ENCODE measurements at regions not wholly inside any gene's neighbourhood (a gene's known extent, or its start where the extent isn't known, plus 50 kb on each side); places are given as distances from the start of the nearest gene placed in this dataset.

DNA sequence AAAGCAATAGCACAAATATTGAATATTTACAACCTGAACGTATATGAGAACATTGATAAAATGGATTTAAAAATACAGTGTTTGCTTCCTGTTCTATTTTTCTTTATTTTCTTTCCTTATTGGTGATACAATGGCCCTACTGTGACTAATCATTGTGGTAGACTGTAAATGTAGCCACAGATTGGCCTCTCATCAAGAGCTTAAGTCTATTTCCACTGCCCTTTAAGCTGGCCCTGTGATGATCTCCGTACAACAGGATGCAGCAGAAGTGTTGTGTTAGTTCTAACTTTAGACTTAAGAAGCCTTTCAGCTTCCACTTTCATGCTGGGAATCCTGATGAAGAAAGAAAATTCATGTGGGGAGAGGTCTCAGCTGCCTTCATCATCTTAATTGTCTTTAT lies 285.6 kb upstream of the B3GALT2 start:
- TF ChIP-seq, protein P1, sequence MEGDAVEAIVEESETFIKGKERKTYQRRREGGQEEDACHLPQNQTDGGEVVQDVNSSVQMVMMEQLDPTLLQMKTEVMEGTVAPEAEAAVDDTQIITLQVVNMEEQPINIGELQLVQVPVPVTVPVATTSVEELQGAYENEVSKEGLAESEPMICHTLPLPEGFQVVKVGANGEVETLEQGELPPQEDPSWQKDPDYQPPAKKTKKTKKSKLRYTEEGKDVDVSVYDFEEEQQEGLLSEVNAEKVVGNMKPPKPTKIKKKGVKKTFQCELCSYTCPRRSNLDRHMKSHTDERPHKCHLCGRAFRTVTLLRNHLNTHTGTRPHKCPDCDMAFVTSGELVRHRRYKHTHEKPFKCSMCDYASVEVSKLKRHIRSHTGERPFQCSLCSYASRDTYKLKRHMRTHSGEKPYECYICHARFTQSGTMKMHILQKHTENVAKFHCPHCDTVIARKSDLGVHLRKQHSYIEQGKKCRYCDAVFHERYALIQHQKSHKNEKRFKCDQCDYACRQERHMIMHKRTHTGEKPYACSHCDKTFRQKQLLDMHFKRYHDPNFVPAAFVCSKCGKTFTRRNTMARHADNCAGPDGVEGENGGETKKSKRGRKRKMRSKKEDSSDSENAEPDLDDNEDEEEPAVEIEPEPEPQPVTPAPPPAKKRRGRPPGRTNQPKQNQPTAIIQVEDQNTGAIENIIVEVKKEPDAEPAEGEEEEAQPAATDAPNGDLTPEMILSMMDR (IDR thresholded peaks at IDR 0.05; ENCODE audit: insufficient read depth, low read length, severe bottlenecking) = no peak
- H3K27me3 ChIP-seq (ENCODE audit: control insufficient read depth, insufficient read depth, low read length) = no peaks in the 10 kb centered on the region
- no peaks in the 10 kb centered on the region for H3K36me3 ChIP-seq (ENCODE audit: control insufficient read depth, insufficient read depth, low read length)
- H3K4me3 ChIP-seq (ENCODE audit: low read depth, low read length) = no peak overlapping the region
- no peak for FAIRE-seq
- DNase-seq (ENCODE audit: low read depth) = no peak

DNA sequence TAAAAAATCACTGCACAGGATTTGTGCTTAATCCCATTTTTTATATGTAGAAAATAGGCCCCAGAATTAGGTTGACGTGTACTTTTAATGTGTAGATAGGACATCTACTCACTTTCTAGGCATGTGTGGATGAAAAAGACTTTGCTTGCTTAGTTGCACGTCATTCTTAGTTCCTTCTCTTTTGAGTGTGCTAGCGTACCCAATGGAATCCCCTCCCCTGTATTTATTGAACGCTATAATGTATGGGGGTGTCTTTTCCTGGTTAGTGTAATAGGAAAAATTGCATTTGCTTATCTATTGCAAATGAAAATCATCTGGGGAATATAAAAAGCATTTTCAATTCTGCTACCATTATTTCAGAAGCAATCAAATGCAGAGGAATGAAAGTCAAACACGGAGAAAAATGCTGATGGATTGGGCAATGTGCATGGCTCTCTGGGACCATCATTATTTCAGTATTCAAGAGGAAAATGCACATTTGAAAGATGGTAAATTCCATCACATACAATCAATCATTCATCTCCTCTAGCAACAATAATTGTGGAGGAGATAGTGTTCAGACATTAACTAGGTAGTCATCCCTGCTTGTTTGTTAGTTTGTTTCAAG lies 277.0 kb upstream of the B3GALT2 start:
- TF ChIP-seq, protein P1 (IDR thresholded peaks at IDR 0.05; ENCODE audit: insufficient read depth, low read length, severe bottlenecking) = no peak
- Histone ChIP-seq H3K36me3 (ENCODE audit: control insufficient read depth, insufficient read depth, low read length) (no peaks in the 10 kb centered on the region), H3K4me3 (ENCODE audit: low read depth, low read length) (no peak overlapping the region), H3K27me3 (ENCODE audit: control insufficient read depth, insufficient read depth, low read length) (no peaks in the 10 kb centered on the region)
- DNase-seq (ENCODE audit: low read depth) (no peak), FAIRE-seq (no peak)

DNA sequence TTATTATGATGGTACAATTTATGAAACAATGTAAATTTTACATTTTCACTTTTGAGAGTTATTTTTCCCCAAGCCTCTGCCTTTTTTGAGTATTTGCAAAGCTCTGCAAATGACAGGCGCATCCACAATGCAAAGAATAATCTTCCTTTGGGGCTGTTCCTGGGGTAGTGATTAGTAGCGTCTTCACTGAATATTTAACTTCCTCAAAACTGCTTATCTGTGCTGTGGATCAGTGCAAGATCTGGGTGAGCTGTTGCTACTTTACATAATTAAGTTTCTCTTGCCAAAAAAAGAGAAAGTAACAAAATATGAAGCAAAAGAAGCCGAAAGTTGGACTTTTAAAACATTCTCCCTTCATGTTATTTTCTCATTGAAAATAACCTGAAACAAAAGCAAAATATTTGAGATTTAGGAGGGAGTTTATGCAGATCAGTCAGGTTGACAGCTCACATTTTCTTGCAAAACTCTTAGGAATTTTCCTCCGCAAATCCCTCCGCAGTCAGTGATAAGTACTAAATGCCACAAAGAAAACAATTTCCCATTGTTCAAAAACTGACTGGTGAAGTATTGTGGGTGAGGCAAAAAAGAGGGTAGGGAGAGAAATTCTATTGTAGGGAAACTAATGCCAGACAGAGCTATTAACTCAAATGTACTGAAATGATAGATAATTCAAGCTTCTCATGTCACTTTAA lies 276.4 kb upstream of the B3GALT2 start:
- FAIRE-seq (no peak), DNase-seq (ENCODE audit: low read depth) (no peak)
- no peaks in the 10 kb centered on the region for H3K36me3 ChIP-seq (ENCODE audit: control insufficient read depth, insufficient read depth, low read length)
- TF ChIP-seq, protein P1 (IDR thresholded peaks at IDR 0.05; ENCODE audit: insufficient read depth, low read length, severe bottlenecking) = no peak
- no peak overlapping the region for H3K4me3 ChIP-seq (ENCODE audit: low read depth, low read length)
- H3K27me3 ChIP-seq (ENCODE audit: control insufficient read depth, insufficient read depth, low read length) = no peaks in the 10 kb centered on the region

DNA sequence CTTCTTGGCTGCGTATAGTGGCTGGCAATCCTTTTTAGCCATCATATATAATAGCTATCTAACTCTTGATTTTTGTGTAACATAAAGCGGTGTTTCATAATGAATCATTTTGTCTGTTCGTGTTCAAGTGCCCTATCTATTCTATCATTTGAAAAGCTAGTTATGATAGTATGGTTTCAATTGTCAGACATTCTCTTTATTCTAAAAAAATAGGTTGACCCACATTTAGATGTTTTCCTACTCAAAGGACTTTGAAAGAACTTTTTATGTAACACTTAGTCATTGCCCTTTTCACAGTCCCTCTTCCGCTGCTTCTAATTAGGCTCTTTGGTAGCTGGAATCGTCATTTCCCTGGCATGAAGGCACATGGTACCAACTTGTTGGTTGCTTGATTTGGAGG lies 272.2 kb upstream of the B3GALT2 start:
- TF ChIP-seq, protein P1 (IDR thresholded peaks at IDR 0.05; ENCODE audit: insufficient read depth, low read length, severe bottlenecking) = no peak
- FAIRE-seq = no peak
- H3K36me3 ChIP-seq (ENCODE audit: control insufficient read depth, insufficient read depth, low read length) = no peaks in the 10 kb centered on the region
- DNase-seq (ENCODE audit: low read depth) = peak; percentile 39
- H3K4me3 ChIP-seq (ENCODE audit: low read depth, low read length) = no peak overlapping the region
- H3K27me3 ChIP-seq (ENCODE audit: control insufficient read depth, insufficient read depth, low read length) = no peaks in the 10 kb centered on the region

DNA sequence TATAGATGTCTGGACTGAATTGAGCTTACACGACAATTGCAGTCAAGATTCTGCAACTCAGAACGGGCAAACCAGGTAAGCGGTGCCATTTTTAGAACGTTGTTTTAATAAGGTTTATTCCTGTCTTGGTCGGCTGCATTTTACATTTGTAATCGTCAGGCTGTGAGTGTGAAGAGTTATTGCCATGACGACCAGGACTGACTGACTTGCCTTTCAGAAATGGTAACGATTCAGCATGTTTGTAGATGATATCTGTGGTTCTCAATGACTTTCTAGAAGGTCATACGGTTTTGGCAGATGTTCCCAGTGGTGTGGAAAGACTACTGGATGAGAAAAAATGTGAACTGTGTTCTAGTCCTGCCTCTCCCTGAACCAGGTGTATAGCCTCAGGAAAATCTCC lies 271.3 kb upstream of the B3GALT2 start:
- H3K27me3 ChIP-seq (ENCODE audit: control insufficient read depth, insufficient read depth, low read length) = no peaks in the 10 kb centered on the region
- TF ChIP-seq, protein P1 (IDR thresholded peaks at IDR 0.05; ENCODE audit: insufficient read depth, low read length, severe bottlenecking) = no peak
- no peak overlapping the region for H3K4me3 ChIP-seq (ENCODE audit: low read depth, low read length)
- peak; percentile 58 for FAIRE-seq
- peak; percentile 22 for DNase-seq (ENCODE audit: low read depth)
- no peaks in the 10 kb centered on the region for H3K36me3 ChIP-seq (ENCODE audit: control insufficient read depth, insufficient read depth, low read length)

All from bronchial epithelial cell (primary cell).